HCT116 (cell line): ENCODE measurements at regions not wholly inside any gene's neighbourhood (a gene's known extent, or its start where the extent isn't known, plus 50 kb on each side); places are given as distances from the start of the nearest gene placed in this dataset.

Experiments used
- ATAC-seq: fragments of 200-7000 bp; cut with Tn5 transposase; 2 replicates; pipeline ENCODE4 v1.9.1; 2020; ENCODE audit warnings: mild to moderate bottlenecking, moderate library complexity
- BruUV-seq: library from RNA; stranded (reverse); fragments of 400-500 nt; replicated peaks from 2 replicates; lab custom pipeline; 2021; lab: Mats Ljungman, UMichigan
- CTCF ChIA-PET: fragments of 300-600 bp; sonication (Branson Sonifier 250); formaldehyde crosslinking; loops from one replicate; lab custom pipeline; 2021; ENCODE audit warnings: antibody characterized with exemption; lab: Charles Lee
- POLR2A ChIA-PET: fragments of 300-600, 350-600 bp; sonication (Branson Sonifier 250); formaldehyde crosslinking; loops from one replicate; lab custom pipeline; 2021; ENCODE audit warnings: antibody characterized with exemption; lab: Charles Lee
- RAD21 ChIA-PET, 2 experiments: fragments of 300-600 bp; sonication (Branson Sonifier 250); formaldehyde crosslinking; loops; one replicate each; lab custom pipeline; 2023; ENCODE audit warnings: low total read pairs in 2 of 2; ENCODE audit not compliant: uncharacterized antibody in 2 of 2, unreplicated experiment in 2 of 2, low non-redundant PET in 1 of 2; lab: Charles Lee
- DNase-seq: peaks from one replicate; pipeline ENCODE4 v3.0.0-alpha.2; 2010; ENCODE audit warnings: low read depth, low spot score
- H2AFZ ChIP-seq: fragments of 200-600 bp; shearing (Covaris generic), sonication (generic); 2 replicates; pipeline ENCODE4 v1.6.1; 2017; ENCODE audit warnings: low read depth, mixed run types, mixed read lengths, antibody characterized with exemption, low read length; ENCODE audit not compliant: poor library complexity, severe bottlenecking
- H3K27ac ChIP-seq: 2 replicates; pipeline ENCODE4 v1.5.1; 2012; ENCODE audit warnings: low read depth, low read length
- H3K27me3 ChIP-seq: fragments of 200-600 bp; sonication (generic); 2 replicates; pipeline ENCODE4 v1.6.1; 2016; ENCODE audit warnings: mixed run types, low read length, mixed read lengths; ENCODE audit not compliant: insufficient read depth
- H3K36me3 ChIP-seq, 2 experiments: fragments of 200-500 bp in 1 of 2; fragments of 200-600 bp in 1 of 2; sonication (Bioruptor generic) in 1 of 2; sonication (generic) in 1 of 2; 2 replicates each; pipeline versions ENCODE4 v1.5.1 to v1.6.1; 2014 to 2016; ENCODE audit warnings: low read length in 2 of 2, inconsistent platforms in 1 of 2, mixed read lengths in 1 of 2, mixed run types in 1 of 2; ENCODE audit not compliant: insufficient read depth in 2 of 2, control insufficient read depth in 1 of 2
- H3K4me1 ChIP-seq, 2 experiments: fragments of 200-600 bp in 1 of 2; sonication (generic) in 1 of 2; 2 replicates each; pipeline versions ENCODE4 v1.5.1 to v1.6.1; 2012 to 2017; ENCODE audit warnings: low read length in 2 of 2, inconsistent platforms in 1 of 2, mild to moderate bottlenecking in 1 of 2, mixed read lengths in 1 of 2, mixed run types in 1 of 2, moderate library complexity in 1 of 2; ENCODE audit not compliant: insufficient read depth in 2 of 2, control insufficient read depth in 1 of 2
- H3K4me2 ChIP-seq: fragments of 200-600 bp; sonication (generic); 2 replicates; pipeline ENCODE4 v1.6.1; 2017; ENCODE audit warnings: mixed run types, low read length, mixed read lengths
- H3K4me3 ChIP-seq, 2 experiments: fragments of 200-600 bp in 1 of 2; sonication (generic) in 1 of 2; replicated peaks in 1 of 2; 2 replicates each; pipeline ENCODE4 v1.5.1; 2011 to 2016; ENCODE audit warnings: low read length in 2 of 2, control low read depth in 1 of 2, low read depth in 1 of 2, mild to moderate bottlenecking in 1 of 2, mixed read lengths in 1 of 2, mixed run types in 1 of 2
- H3K79me2 ChIP-seq: fragments of 200-600 bp; sonication (generic); 2 replicates; pipeline ENCODE4 v1.6.1; 2017; ENCODE audit warnings: mild to moderate bottlenecking, mixed run types, low read length, moderate library complexity, mixed read lengths; ENCODE audit not compliant: insufficient read depth
- H3K9ac ChIP-seq: fragments of 200-600 bp; sonication (generic); 2 replicates; pipeline ENCODE4 v1.6.1; 2016; ENCODE audit warnings: low read length, mixed read lengths
- H3K9me2 ChIP-seq: fragments of 200-600 bp; sonication (generic), shearing (Covaris generic); 2 replicates; pipeline ENCODE4 v1.6.1; 2017; ENCODE audit warnings: mixed run types, mild to moderate bottlenecking, moderate library complexity; ENCODE audit not compliant: insufficient read depth
- H3K9me3 ChIP-seq, 2 experiments: fragments of 200-500 bp in 1 of 2; fragments of 200-600 bp in 1 of 2; sonication (Bioruptor generic) in 1 of 2; sonication (generic) in 1 of 2; 2 replicates each; pipeline ENCODE4 v1.6.1; 2014 to 2017; ENCODE audit warnings: low read length in 2 of 2, mixed read lengths in 2 of 2, inconsistent platforms in 1 of 2, low read depth in 1 of 2, mild to moderate bottlenecking in 1 of 2, mixed run types in 1 of 2, moderate library complexity in 1 of 2; ENCODE audit not compliant: control insufficient read depth in 1 of 2, insufficient read depth in 1 of 2
- H4K20me1 ChIP-seq: fragments of 200-600 bp; sonication (generic), shearing (Covaris generic); 2 replicates; pipeline ENCODE4 v1.6.1; 2017; ENCODE audit warnings: mixed run types, mild to moderate bottlenecking, moderate library complexity; ENCODE audit not compliant: insufficient read depth
- CBX3 ChIP-seq: IDR thresholded peaks from 2 replicates; pipeline ENCODE4 v1.6.1; 2012; ENCODE audit warnings: low read depth
- EGR1 ChIP-seq: IDR thresholded peaks from 2 replicates; pipeline ENCODE4 v1.6.1; 2012; ENCODE audit warnings: low read depth
- ELF1 ChIP-seq: IDR thresholded peaks from 2 replicates; pipeline ENCODE4 v1.6.1; 2012; ENCODE audit warnings: low read depth, borderline replicate concordance
- EZH2phosphoT487 ChIP-seq: fragments of 200-600 bp; IDR thresholded peaks from 2 replicates; pipeline ENCODE4 v1.6.1; 2018; ENCODE audit warnings: antibody characterized with exemption, borderline replicate concordance
- JUND ChIP-seq: IDR thresholded peaks from 2 replicates; pipeline ENCODE4 v1.6.1; 2012
- MAX ChIP-seq: IDR thresholded peaks from 2 replicates; pipeline ENCODE4 v1.6.1; 2012
- POLR2AphosphoS5 ChIP-seq: IDR thresholded peaks from 2 replicates; pipeline ENCODE4 v1.6.1; 2011; ENCODE audit warnings: mild to moderate bottlenecking, low read depth, low read length, moderate library complexity
- RAD21 ChIP-seq: IDR thresholded peaks from 2 replicates; pipeline ENCODE4 v1.6.1; 2012; ENCODE audit warnings: low read depth, mild to moderate bottlenecking
- SIN3A ChIP-seq: IDR thresholded peaks from 2 replicates; pipeline ENCODE4 v1.6.1; 2012; ENCODE audit warnings: low read depth
- SP1 ChIP-seq: IDR thresholded peaks from 2 replicates; pipeline ENCODE4 v1.6.1; 2012; ENCODE audit warnings: low read depth
- TCF7L2 ChIP-seq: IDR thresholded peaks from 2 replicates; pipeline ENCODE4 v1.7.0; 2011; ENCODE audit warnings: borderline replicate concordance, inconsistent platforms; ENCODE audit not compliant: insufficient read depth, insufficient read length; ENCODE audit errors: extremely low read depth
- YY1 ChIP-seq: IDR thresholded peaks from 2 replicates; pipeline ENCODE4 v1.6.1; 2011; ENCODE audit warnings: low read length, low read depth, moderate library complexity, mild to moderate bottlenecking; ENCODE audit not compliant: insufficient replicate concordance; ENCODE audit errors: extremely low read depth
- ZBTB33 ChIP-seq: IDR thresholded peaks from 2 replicates; pipeline ENCODE4 v1.6.1; 2011; ENCODE audit warnings: mild to moderate bottlenecking, low read length, moderate library complexity; ENCODE audit not compliant: insufficient replicate concordance; ENCODE audit errors: extremely low read depth
- ZFX ChIP-seq: fragments of 450-650 bp; IDR thresholded peaks from 2 replicates; pipeline ENCODE4 v1.6.1; 2017
- ZNF274 ChIP-seq: fragments of 200-500 bp; sonication (Bioruptor generic); IDR thresholded peaks from 2 replicates; pipeline ENCODE4 v1.6.1; 2014; ENCODE audit warnings: mild to moderate bottlenecking, low read depth, low read length, inconsistent platforms
- intact Hi-C: fragments of 100-400 bp; cut with micrococcal nuclease; formaldehyde crosslinking; loops from 2 replicates; pipeline ENCODE4 v1.10.0; 2022
- TF ChIP-seq, protein P1 (sequence below), 3 experiments: fragments of 200-600 bp in 1 of 3; sonication (generic) in 1 of 3; IDR thresholded peaks in 2 of 3; conservative IDR thresholded peaks in 1 of 3; 2 replicates each; pipeline ENCODE4 v1.5.1; 2012 to 2017; ENCODE audit warnings: low read depth in 2 of 3, low read length in 2 of 3, antibody characterized with exemption in 1 of 3, borderline replicate concordance in 1 of 3, control low read depth in 1 of 3, mild to moderate bottlenecking in 1 of 3, mixed read lengths in 1 of 3, mixed run types in 1 of 3, moderate library complexity in 1 of 3; ENCODE audit not compliant: insufficient read depth in 1 of 3

DNA sequence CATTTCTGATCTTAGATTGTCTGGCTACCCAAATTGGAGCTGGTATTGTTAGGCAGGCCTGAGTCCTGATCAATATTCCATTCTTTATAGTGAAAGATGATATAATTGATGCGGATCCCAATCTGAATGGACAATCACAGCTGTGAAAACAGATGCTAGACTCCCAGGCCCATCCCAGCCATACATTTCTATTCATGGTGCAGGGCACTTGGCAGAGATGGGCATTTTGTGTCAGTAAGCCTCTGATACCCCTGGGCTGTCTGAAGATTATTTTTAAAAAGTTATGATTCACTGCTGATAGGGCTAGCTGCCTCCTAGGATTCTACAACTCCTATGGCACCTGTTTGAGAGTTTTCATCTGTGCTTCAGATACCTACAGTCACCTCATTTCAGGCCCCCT, 61.2 kb upstream of the TSPAN7 start:
- H2AFZ ChIP-seq, result no peak overlapping the region
- BruUV-seq, result no TSS peak
- POLR2A ChIA-PET, result no interaction called here
- H3K79me2 ChIP-seq, result no peaks in the 10 kb centered on the region
- no peak for TF ChIP-seq MAX
- no peak for TF ChIP-seq YY1
- TF ChIP-seq JUND, result no peak
- TF ChIP-seq CBX3, result no peak
- no peaks in the 10 kb centered on the region for H3K27me3 ChIP-seq
- no peaks in the 10 kb centered on the region for H3K36me3 ChIP-seq
- no peaks in the 10 kb centered on the region for H3K4me1 ChIP-seq
- H4K20me1 ChIP-seq, result no peaks in the 10 kb centered on the region
- no peaks in the 10 kb centered on the region for H3K9me2 ChIP-seq
- H3K9ac ChIP-seq, result no peak overlapping the region
- H3K4me2 ChIP-seq, result no peak overlapping the region
- CTCF ChIA-PET, result no interaction called here
- H3K4me3 ChIP-seq, result no peak overlapping the region
- DNase-seq (no peak), ATAC-seq (no peak)
- H3K9me3 ChIP-seq, result no peaks in the 10 kb centered on the region
- H3K27ac ChIP-seq, result no peak overlapping the region
- RAD21 ChIA-PET, result no interaction called here
- intact Hi-C loops, result no loop called here

DNA sequence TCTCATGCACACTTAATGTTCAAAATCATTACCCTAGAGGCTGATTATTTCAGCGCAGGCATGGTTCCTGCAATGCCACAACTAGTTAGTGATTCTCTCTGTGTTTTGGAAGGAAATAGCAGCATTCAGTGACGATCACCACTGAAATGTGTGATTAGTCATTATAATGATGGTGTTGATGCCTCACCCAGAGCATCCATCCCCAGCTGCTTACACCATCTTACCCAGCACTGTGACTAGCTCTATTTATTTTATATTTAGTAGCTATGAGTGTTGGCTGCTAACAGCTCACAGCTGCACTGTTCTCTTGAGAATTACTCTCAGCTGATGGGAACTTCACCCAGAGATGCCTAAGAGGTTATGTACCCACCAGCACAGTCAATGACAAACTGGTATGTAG, 60.5 kb upstream of the TSPAN7 start:
- Histone ChIP-seq H3K4me2 (no peak overlapping the region), H3K4me1 (no peaks in the 10 kb centered on the region), H3K9me2 (no peaks in the 10 kb centered on the region), H3K36me3 (no peaks in the 10 kb centered on the region), H3K9me3 (no peaks in the 10 kb centered on the region), H3K27ac (no peak overlapping the region), H3K79me2 (no peaks in the 10 kb centered on the region), H3K9ac (no peak overlapping the region), H3K27me3 (no peaks in the 10 kb centered on the region), H4K20me1 (no peaks in the 10 kb centered on the region), H3K4me3 (no peak overlapping the region), H2AFZ (no peak overlapping the region)
- POLR2A ChIA-PET, result no interaction called here
- RAD21 ChIA-PET, result no interaction called here
- CTCF ChIA-PET, result no interaction called here
- intact Hi-C loops, result no loop called here
- DNase-seq (no peak), ATAC-seq (no peak)
- no TSS peak for BruUV-seq
- TF ChIP-seq ZFX (no peak), SP1 (no peak), EZH2phosphoT487 (no peak), EGR1 (no peak), YY1 (no peak), JUND (no peak), ZNF274 (no peak), RAD21 (no peak), POLR2AphosphoS5 (no peak), TCF7L2 (no peak), SIN3A (no peak), ZBTB33 (no peak), ELF1 (no peak)
- TF ChIP-seq, protein P1, sequence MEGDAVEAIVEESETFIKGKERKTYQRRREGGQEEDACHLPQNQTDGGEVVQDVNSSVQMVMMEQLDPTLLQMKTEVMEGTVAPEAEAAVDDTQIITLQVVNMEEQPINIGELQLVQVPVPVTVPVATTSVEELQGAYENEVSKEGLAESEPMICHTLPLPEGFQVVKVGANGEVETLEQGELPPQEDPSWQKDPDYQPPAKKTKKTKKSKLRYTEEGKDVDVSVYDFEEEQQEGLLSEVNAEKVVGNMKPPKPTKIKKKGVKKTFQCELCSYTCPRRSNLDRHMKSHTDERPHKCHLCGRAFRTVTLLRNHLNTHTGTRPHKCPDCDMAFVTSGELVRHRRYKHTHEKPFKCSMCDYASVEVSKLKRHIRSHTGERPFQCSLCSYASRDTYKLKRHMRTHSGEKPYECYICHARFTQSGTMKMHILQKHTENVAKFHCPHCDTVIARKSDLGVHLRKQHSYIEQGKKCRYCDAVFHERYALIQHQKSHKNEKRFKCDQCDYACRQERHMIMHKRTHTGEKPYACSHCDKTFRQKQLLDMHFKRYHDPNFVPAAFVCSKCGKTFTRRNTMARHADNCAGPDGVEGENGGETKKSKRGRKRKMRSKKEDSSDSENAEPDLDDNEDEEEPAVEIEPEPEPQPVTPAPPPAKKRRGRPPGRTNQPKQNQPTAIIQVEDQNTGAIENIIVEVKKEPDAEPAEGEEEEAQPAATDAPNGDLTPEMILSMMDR (IDR thresholded peaks at IDR 0.05 in 2 of 3, conservative IDR thresholded peaks at IDR 0.05 in 1 of 3; ENCODE audit: borderline replicate concordance in 1 of 3, insufficient read depth in 1 of 3, low read depth in 2 of 3, low read length in 2 of 3), result no peak
